ENCODE measurements at regions not wholly inside any gene's neighbourhood (a gene's known extent, or its start where the extent isn't known, plus 50 kb on each side); places are given as distances from the start of the nearest gene placed in this dataset.

GRCh38 chr9:102514541-102514940 lies 480.6 kb upstream of the CYLC2 start:
- TF ChIP-seq EP300 (IDR thresholded peaks at IDR 0.05; ENCODE audit: borderline replicate concordance in 1 of 2, low read depth in 1 of 2, low read length in 1 of 2) (no peak), RFX5 (IDR thresholded peaks at IDR 0.05; ENCODE audit: low read length) (no peak), TEAD4 (IDR thresholded peaks at IDR 0.05; ENCODE audit: borderline replicate concordance, insufficient read depth) (no peak), POLR2AphosphoS5 (IDR thresholded peaks at IDR 0.05; ENCODE audit: low read depth, low read length) (no peak), USF2 (IDR thresholded peaks at IDR 0.05; ENCODE audit: borderline replicate concordance, low read depth, low read length) (no peak), RCOR1 (IDR thresholded peaks at IDR 0.05; ENCODE audit: low read length) (no peak), USF1 (IDR thresholded peaks at IDR 0.05; ENCODE audit: borderline replicate concordance, low read depth) (no peak), MXI1 (IDR thresholded peaks at IDR 0.05; ENCODE audit: low read depth, low read length) (no peak)
- TF ChIP-seq, protein P1, sequence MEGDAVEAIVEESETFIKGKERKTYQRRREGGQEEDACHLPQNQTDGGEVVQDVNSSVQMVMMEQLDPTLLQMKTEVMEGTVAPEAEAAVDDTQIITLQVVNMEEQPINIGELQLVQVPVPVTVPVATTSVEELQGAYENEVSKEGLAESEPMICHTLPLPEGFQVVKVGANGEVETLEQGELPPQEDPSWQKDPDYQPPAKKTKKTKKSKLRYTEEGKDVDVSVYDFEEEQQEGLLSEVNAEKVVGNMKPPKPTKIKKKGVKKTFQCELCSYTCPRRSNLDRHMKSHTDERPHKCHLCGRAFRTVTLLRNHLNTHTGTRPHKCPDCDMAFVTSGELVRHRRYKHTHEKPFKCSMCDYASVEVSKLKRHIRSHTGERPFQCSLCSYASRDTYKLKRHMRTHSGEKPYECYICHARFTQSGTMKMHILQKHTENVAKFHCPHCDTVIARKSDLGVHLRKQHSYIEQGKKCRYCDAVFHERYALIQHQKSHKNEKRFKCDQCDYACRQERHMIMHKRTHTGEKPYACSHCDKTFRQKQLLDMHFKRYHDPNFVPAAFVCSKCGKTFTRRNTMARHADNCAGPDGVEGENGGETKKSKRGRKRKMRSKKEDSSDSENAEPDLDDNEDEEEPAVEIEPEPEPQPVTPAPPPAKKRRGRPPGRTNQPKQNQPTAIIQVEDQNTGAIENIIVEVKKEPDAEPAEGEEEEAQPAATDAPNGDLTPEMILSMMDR (IDR thresholded peaks at IDR 0.05) = no peak
